ENCODE measurements at regions not wholly inside any gene's neighbourhood (a gene's known extent, or its start where the extent isn't known, plus 50 kb on each side); places are given as distances from the start of the nearest gene placed in this dataset.

- TF ChIP-seq TEAD4 (IDR thresholded peaks at IDR 0.05): no peak
- TF ChIP-seq TAF1 (IDR thresholded peaks at IDR 0.05; ENCODE audit: low read depth): no peak
- no peak for TF ChIP-seq NFIC (IDR thresholded peaks at IDR 0.05)
- TF ChIP-seq RAD21 (IDR thresholded peaks at IDR 0.05; ENCODE audit: low read depth): no peak
- TF ChIP-seq CREB1 (IDR thresholded peaks at IDR 0.05; ENCODE audit: low read depth): no peak
- no peak for TF ChIP-seq EGR1 (IDR thresholded peaks at IDR 0.05)
- TF ChIP-seq REST (IDR thresholded peaks at IDR 0.05; ENCODE audit: low read depth): no peak
- TF ChIP-seq ZBTB7A (IDR thresholded peaks at IDR 0.05; ENCODE audit: low read depth): no peak
- TF ChIP-seq CEBPB (IDR thresholded peaks at IDR 0.05): no peak
- TF ChIP-seq TCF12 (IDR thresholded peaks at IDR 0.05; ENCODE audit: low read depth): no peak
- no peak for TF ChIP-seq USF1 (IDR thresholded peaks at IDR 0.05)
- no peak for TF ChIP-seq YY1 (IDR thresholded peaks at IDR 0.05; ENCODE audit: low read depth)
- no peak for TF ChIP-seq EP300 (IDR thresholded peaks at IDR 0.05; ENCODE audit: borderline replicate concordance)
- no peak for TF ChIP-seq MAX (IDR thresholded peaks at IDR 0.05)
- no peak for TF ChIP-seq FOXM1 (IDR thresholded peaks at IDR 0.05; ENCODE audit: borderline replicate concordance, low read depth)
Measured at GRCh38 chr7:32239764-32240163, 169.6 kb upstream of the PDE1C start.

- TF ChIP-seq TEAD4 (IDR thresholded peaks at IDR 0.05) (no peak), CEBPB (IDR thresholded peaks at IDR 0.05) (no peak), NFIC (IDR thresholded peaks at IDR 0.05) (no peak), ZBTB7A (IDR thresholded peaks at IDR 0.05; ENCODE audit: low read depth) (no peak)
Measured at GRCh38 chr7:32228601-32229000, 158.4 kb upstream of the PDE1C start.

- no peak for TF ChIP-seq TAF1 (IDR thresholded peaks at IDR 0.05; ENCODE audit: low read depth)
- no peak for TF ChIP-seq CREB1 (IDR thresholded peaks at IDR 0.05; ENCODE audit: low read depth)
- TF ChIP-seq TCF12 (IDR thresholded peaks at IDR 0.05; ENCODE audit: low read depth): no peak
- no peak for TF ChIP-seq USF1 (IDR thresholded peaks at IDR 0.05)
- TF ChIP-seq CEBPB (IDR thresholded peaks at IDR 0.05): no peak
- TF ChIP-seq YY1 (IDR thresholded peaks at IDR 0.05; ENCODE audit: low read depth): no peak
- no peak for TF ChIP-seq ZBTB7A (IDR thresholded peaks at IDR 0.05; ENCODE audit: low read depth)
- no peak for TF ChIP-seq FOXM1 (IDR thresholded peaks at IDR 0.05; ENCODE audit: borderline replicate concordance, low read depth)
- no peak for TF ChIP-seq REST (IDR thresholded peaks at IDR 0.05; ENCODE audit: low read depth)
- TF ChIP-seq NFIC (IDR thresholded peaks at IDR 0.05): no peak
- TF ChIP-seq RAD21 (IDR thresholded peaks at IDR 0.05; ENCODE audit: low read depth): no peak
- TF ChIP-seq TEAD4 (IDR thresholded peaks at IDR 0.05): no peak
- no peak for TF ChIP-seq EP300 (IDR thresholded peaks at IDR 0.05; ENCODE audit: borderline replicate concordance)
- TF ChIP-seq MAX (IDR thresholded peaks at IDR 0.05): no peak
Measured at GRCh38 chr7:32227746-32228145, 157.5 kb upstream of the PDE1C start.

- TF ChIP-seq TEAD4 (IDR thresholded peaks at IDR 0.05): no peak
- no peak for TF ChIP-seq CEBPB (IDR thresholded peaks at IDR 0.05)
- no peak for TF ChIP-seq TCF12 (IDR thresholded peaks at IDR 0.05; ENCODE audit: low read depth)
- no peak for TF ChIP-seq NFIC (IDR thresholded peaks at IDR 0.05)
- no peak for TF ChIP-seq ZBTB7A (IDR thresholded peaks at IDR 0.05; ENCODE audit: low read depth)
- TF ChIP-seq EGR1 (IDR thresholded peaks at IDR 0.05): no peak
- no peak for TF ChIP-seq REST (IDR thresholded peaks at IDR 0.05; ENCODE audit: low read depth)
- no peak for TF ChIP-seq MAX (IDR thresholded peaks at IDR 0.05)
Measured at GRCh38 chr7:32224276-32224675, 154.1 kb upstream of the PDE1C start.

- TF ChIP-seq YY1 (IDR thresholded peaks at IDR 0.05; ENCODE audit: low read depth) (no peak), ZBTB7A (IDR thresholded peaks at IDR 0.05; ENCODE audit: low read depth) (no peak), TAF1 (IDR thresholded peaks at IDR 0.05; ENCODE audit: low read depth) (no peak), USF1 (IDR thresholded peaks at IDR 0.05) (no peak), EGR1 (IDR thresholded peaks at IDR 0.05) (no peak), RAD21 (IDR thresholded peaks at IDR 0.05; ENCODE audit: low read depth) (no peak), REST (IDR thresholded peaks at IDR 0.05; ENCODE audit: low read depth) (no peak), CEBPB (IDR thresholded peaks at IDR 0.05) (no peak), CREB1 (IDR thresholded peaks at IDR 0.05; ENCODE audit: low read depth) (no peak), TCF12 (IDR thresholded peaks at IDR 0.05; ENCODE audit: low read depth) (no peak), MAX (IDR thresholded peaks at IDR 0.05) (no peak), FOXM1 (IDR thresholded peaks at IDR 0.05; ENCODE audit: borderline replicate concordance, low read depth) (no peak), TEAD4 (IDR thresholded peaks at IDR 0.05) (no peak), NFIC (IDR thresholded peaks at IDR 0.05) (no peak), EP300 (IDR thresholded peaks at IDR 0.05; ENCODE audit: borderline replicate concordance) (no peak)
Measured at GRCh38 chr7:32223721-32224120, 153.5 kb upstream of the PDE1C start.

Data from Ishikawa (cell line).